HepG2 (cell line): ENCODE measurements at regions not wholly inside any gene's neighbourhood (a gene's known extent, or its start where the extent isn't known, plus 50 kb on each side); places are given as distances from the start of the nearest gene placed in this dataset.

Experiments used
- ATF7 ChIP-seq, 2 experiments: fragments of 450-650 bp in 1 of 2; sonication (generic) in 1 of 2; formaldehyde crosslinking in 1 of 2; IDR thresholded peaks; 2 replicates each; pipeline versions ENCODE4 v1.4.0 to v1.6.1; 2016 to 2020; ENCODE audit warnings: antibody characterized with exemption in 1 of 2, mild to moderate bottlenecking in 1 of 2, missing genetic modification reagents in 1 of 2
- BRD4 ChIP-seq: sonication (generic); formaldehyde crosslinking; IDR thresholded peaks from 2 replicates; pipeline ENCODE4 v1.4.0; 2020; ENCODE audit warnings: missing genetic modification reagents
- CBX2 ChIP-seq, 2 experiments: fragments of 200-600 bp in 1 of 2; sonication (generic); formaldehyde crosslinking in 1 of 2; IDR thresholded peaks; 2 replicates each; pipeline versions ENCODE4 v1.7.0 to v1.8.1; 2018 to 2022; ENCODE audit warnings: low read depth in 2 of 2, low read length in 1 of 2, mild to moderate bottlenecking in 1 of 2, missing genetic modification reagents in 1 of 2
- CEBPB ChIP-seq: IDR thresholded peaks from 2 replicates; pipeline ENCODE4 v1.6.1; 2011; ENCODE audit warnings: low read depth, low read length, improper control_type of control experiment, borderline replicate concordance
- HOXA7 ChIP-seq: sonication (generic); formaldehyde crosslinking; IDR thresholded peaks from 2 replicates; pipeline ENCODE4 v1.8.1; 2022; ENCODE audit warnings: mild to moderate bottlenecking, missing genetic modification reagents, moderate library complexity
- IKZF4 ChIP-seq: sonication (generic); formaldehyde crosslinking; IDR thresholded peaks from 2 replicates; pipeline ENCODE4 v1.5.1; 2020; ENCODE audit warnings: borderline replicate concordance, mild to moderate bottlenecking, low read depth, missing genetic modification reagents; ENCODE audit errors: not compliant biosample characterization
- KMT2A ChIP-seq: sonication (generic); formaldehyde crosslinking; IDR thresholded peaks from 2 replicates; pipeline ENCODE4 v1.4.0; 2020; ENCODE audit warnings: missing genetic modification reagents
- MXD4 ChIP-seq: IDR thresholded peaks from 2 replicates; pipeline ENCODE4 v1.6.1; 2016; ENCODE audit warnings: mild to moderate bottlenecking, missing biosample characterization, missing genetic modification reagents
- NFKBIZ ChIP-seq: IDR thresholded peaks from 2 replicates; pipeline ENCODE4 v1.6.1; 2018; ENCODE audit warnings: missing genetic modification reagents, missing compliant biosample characterization
- SIN3A ChIP-seq: IDR thresholded peaks from 2 replicates; pipeline ENCODE4 v1.6.1; 2011; ENCODE audit warnings: low read depth, mild to moderate bottlenecking, control low read depth, low read length, borderline replicate concordance
- SUZ12 ChIP-seq: fragments of 150-350 bp; IDR thresholded peaks from 2 replicates; pipeline ENCODE4 v1.6.1; 2014; ENCODE audit warnings: low read depth, low read length
- TBP ChIP-seq: sonication (generic); formaldehyde crosslinking; IDR thresholded peaks from 2 replicates; pipeline ENCODE4 v1.5.0; 2020; ENCODE audit warnings: missing genetic modification reagents
- TGIF2 ChIP-seq: IDR thresholded peaks from 2 replicates; pipeline ENCODE4 v1.6.1; 2016; ENCODE audit warnings: control low read depth, missing compliant biosample characterization
- ZFP62 ChIP-seq: sonication (generic); formaldehyde crosslinking; IDR thresholded peaks from 2 replicates; pipeline ENCODE4 v1.4.0; 2020; ENCODE audit warnings: missing genetic modification reagents
- ZNF12 ChIP-seq: sonication (generic); formaldehyde crosslinking; IDR thresholded peaks from 2 replicates; pipeline ENCODE4 v1.5.0; 2020; ENCODE audit warnings: missing genetic modification reagents
- ZNF251 ChIP-seq: sonication (generic); formaldehyde crosslinking; IDR thresholded peaks from 2 replicates; pipeline ENCODE4 v1.9.0; 2021; ENCODE audit warnings: mild to moderate bottlenecking, missing genetic modification reagents
- ZNF572 ChIP-seq: sonication (generic); formaldehyde crosslinking; IDR thresholded peaks from 2 replicates; pipeline ENCODE4 v1.5.1; 2020; ENCODE audit warnings: mild to moderate bottlenecking, missing genetic modification reagents
- ZNF773 ChIP-seq: sonication (generic); formaldehyde crosslinking; IDR thresholded peaks from 2 replicates; pipeline ENCODE4 v1.4.0; 2020; ENCODE audit warnings: missing genetic modification reagents, borderline replicate concordance
- ZSCAN9 ChIP-seq: IDR thresholded peaks from 2 replicates; pipeline ENCODE4 v1.6.1; 2016; ENCODE audit warnings: borderline replicate concordance
- TF ChIP-seq, protein P1 (sequence below): sonication (generic); formaldehyde crosslinking; IDR thresholded peaks from 2 replicates; pipeline ENCODE4 v1.4.0; 2020; ENCODE audit warnings: missing genetic modification reagents
- TF ChIP-seq, protein P2 (sequence below): sonication (generic); formaldehyde crosslinking; IDR thresholded peaks from 2 replicates; pipeline ENCODE4 v1.4.0; 2020; ENCODE audit warnings: missing genetic modification reagents
- TF ChIP-seq, protein P3 (sequence below): sonication (generic); formaldehyde crosslinking; IDR thresholded peaks from 2 replicates; pipeline ENCODE4 v1.4.0; 2020; ENCODE audit warnings: missing genetic modification reagents
- TF ChIP-seq, protein P4 (sequence below): sonication (generic); formaldehyde crosslinking; IDR thresholded peaks from 2 replicates; pipeline ENCODE4 v1.5.1; 2020; ENCODE audit warnings: missing genetic modification reagents, mild to moderate bottlenecking, borderline replicate concordance

DNA sequence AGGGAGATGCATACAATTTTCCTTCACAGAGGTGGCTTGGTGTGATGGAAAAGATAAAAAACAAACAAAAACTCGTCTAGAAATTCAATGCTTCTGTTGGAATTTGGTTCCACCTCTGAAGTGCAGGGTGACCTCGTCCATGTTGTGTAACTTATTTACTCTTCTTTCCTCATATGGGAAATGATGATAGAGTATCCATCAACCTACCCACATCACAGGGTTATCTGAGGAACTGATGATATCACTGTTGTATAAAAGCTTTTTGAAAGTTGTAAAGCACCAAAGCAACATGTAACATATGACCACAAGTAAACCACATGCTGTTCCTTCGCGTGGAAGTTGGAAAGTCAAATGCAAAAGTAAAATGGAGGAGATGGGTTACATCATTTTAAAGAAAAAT is 212.0 kb upstream of the SGK1 start (continued):
- TF ChIP-seq ZSCAN9 (CRISPR knock-in tag) (peak; percentile 76; the same call in 1 of the 2 replicates), ZNF12 (CRISPR knock-in tag) (peak; percentile 83), ZNF251 (CRISPR knock-in tag) (no peak), CEBPB (peak; percentile 96), ZNF572 (CRISPR knock-in tag) (no peak), CBX2 (IDR thresholded peaks at IDR 0.05; ENCODE audit: low read depth, low read length) (no peak), CBX2 (CRISPR knock-in tag; IDR thresholded peaks at IDR 0.05; ENCODE audit: low read depth) (no peak), TBP (CRISPR knock-in tag) (no peak), ZFP62 (CRISPR knock-in tag) (no peak), ATF7 (IDR thresholded peaks at IDR 0.05) (peak; percentile 69), ATF7 (CRISPR knock-in tag; IDR thresholded peaks at IDR 0.05) (no peak; the same call in 1 of the 2 replicates), MXD4 (CRISPR knock-in tag) (no peak; the same call in 1 of the 2 replicates), SUZ12 (no peak), BRD4 (CRISPR knock-in tag) (no peak), IKZF4 (no peak), ZNF773 (no peak), TGIF2 (CRISPR knock-in tag) (no peak), HOXA7 (CRISPR knock-in tag) (no peak), KMT2A (CRISPR knock-in tag) (no peak), NFKBIZ (peak; percentile 83; the same call in 1 of the 2 replicates), SIN3A (no peak)
- TF ChIP-seq, protein P1, sequence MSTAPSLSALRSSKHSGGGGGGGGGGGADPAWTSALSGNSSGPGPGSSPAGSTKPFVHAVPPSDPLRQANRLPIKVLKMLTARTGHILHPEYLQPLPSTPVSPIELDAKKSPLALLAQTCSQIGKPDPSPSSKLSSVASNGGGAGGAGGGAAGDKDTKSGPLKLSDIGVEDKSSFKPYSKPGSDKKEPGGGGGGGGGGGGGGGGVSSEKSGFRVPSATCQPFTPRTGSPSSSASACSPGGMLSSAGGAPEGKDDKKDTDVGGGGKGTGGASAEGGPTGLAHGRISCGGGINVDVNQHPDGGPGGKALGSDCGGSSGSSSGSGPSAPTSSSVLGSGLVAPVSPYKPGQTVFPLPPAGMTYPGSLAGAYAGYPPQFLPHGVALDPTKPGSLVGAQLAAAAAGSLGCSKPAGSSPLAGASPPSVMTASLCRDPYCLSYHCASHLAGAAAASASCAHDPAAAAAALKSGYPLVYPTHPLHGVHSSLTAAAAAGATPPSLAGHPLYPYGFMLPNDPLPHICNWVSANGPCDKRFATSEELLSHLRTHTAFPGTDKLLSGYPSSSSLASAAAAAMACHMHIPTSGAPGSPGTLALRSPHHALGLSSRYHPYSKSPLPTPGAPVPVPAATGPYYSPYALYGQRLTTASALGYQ = peak; percentile 61; the same call in 1 of the 2 replicates
- TF ChIP-seq, protein P2, sequence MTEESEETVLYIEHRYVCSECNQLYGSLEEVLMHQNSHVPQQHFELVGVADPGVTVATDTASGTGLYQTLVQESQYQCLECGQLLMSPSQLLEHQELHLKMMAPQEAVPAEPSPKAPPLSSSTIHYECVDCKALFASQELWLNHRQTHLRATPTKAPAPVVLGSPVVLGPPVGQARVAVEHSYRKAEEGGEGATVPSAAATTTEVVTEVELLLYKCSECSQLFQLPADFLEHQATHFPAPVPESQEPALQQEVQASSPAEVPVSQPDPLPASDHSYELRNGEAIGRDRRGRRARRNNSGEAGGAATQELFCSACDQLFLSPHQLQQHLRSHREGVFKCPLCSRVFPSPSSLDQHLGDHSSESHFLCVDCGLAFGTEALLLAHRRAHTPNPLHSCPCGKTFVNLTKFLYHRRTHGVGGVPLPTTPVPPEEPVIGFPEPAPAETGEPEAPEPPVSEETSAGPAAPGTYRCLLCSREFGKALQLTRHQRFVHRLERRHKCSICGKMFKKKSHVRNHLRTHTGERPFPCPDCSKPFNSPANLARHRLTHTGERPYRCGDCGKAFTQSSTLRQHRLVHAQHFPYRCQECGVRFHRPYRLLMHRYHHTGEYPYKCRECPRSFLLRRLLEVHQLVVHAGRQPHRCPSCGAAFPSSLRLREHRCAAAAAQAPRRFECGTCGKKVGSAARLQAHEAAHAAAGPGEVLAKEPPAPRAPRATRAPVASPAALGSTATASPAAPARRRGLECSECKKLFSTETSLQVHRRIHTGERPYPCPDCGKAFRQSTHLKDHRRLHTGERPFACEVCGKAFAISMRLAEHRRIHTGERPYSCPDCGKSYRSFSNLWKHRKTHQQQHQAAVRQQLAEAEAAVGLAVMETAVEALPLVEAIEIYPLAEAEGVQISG (CRISPR knock-in tag) = 0 out of 2 replicates have a peak, but pooled peaks have one; percentile 4
- TF ChIP-seq, protein P3, sequence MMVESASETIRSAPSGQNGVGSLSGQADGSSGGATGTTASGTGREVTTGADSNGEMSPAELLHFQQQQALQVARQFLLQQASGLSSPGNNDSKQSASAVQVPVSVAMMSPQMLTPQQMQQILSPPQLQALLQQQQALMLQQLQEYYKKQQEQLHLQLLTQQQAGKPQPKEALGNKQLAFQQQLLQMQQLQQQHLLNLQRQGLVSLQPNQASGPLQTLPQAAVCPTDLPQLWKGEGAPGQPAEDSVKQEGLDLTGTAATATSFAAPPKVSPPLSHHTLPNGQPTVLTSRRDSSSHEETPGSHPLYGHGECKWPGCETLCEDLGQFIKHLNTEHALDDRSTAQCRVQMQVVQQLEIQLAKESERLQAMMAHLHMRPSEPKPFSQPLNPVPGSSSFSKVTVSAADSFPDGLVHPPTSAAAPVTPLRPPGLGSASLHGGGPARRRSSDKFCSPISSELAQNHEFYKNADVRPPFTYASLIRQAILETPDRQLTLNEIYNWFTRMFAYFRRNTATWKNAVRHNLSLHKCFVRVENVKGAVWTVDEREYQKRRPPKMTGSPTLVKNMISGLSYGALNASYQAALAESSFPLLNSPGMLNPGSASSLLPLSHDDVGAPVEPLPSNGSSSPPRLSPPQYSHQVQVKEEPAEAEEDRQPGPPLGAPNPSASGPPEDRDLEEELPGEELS (CRISPR knock-in tag) = peak; percentile 92
- TF ChIP-seq, protein P4, sequence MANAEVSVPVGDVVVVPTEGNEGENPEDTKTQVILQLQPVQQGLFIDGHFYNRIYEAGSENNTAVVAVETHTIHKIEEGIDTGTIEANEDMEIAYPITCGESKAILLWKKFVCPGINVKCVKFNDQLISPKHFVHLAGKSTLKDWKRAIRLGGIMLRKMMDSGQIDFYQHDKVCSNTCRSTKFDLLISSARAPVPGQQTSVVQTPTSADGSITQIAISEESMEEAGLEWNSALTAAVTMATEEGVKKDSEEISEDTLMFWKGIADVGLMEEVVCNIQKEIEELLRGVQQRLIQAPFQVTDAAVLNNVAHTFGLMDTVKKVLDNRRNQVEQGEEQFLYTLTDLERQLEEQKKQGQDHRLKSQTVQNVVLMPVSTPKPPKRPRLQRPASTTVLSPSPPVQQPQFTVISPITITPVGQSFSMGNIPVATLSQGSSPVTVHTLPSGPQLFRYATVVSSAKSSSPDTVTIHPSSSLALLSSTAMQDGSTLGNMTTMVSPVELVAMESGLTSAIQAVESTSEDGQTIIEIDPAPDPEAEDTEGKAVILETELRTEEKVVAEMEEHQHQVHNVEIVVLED (CRISPR knock-in tag) = no peak
